Keratinocyte (primary cell): ENCODE measurements at regions not wholly inside any gene's neighbourhood (a gene's known extent, or its start where the extent isn't known, plus 50 kb on each side); places are given as distances from the start of the nearest gene placed in this dataset.

Experiments
- DNase-seq: peaks from one replicate; pipeline ENCODE4 v3.0.0-alpha.2; 2011; ENCODE audit warnings: low read depth, missing footprints, low spot score
- FAIRE-seq: peaks from 2 replicates; lab custom pipeline; 2011; peaks lifted over from hg19 to GRCh38; lab: Jason Lieb, UNC
- H2AFZ ChIP-seq: 2 replicates; pipeline ENCODE4 v1.6.0; 2012; ENCODE audit warnings: low read length, control low read depth, inconsistent platforms; ENCODE audit not compliant: control insufficient read depth
- H3K27ac ChIP-seq: 2 replicates; pipeline ENCODE4 v1.5.1; 2011; ENCODE audit warnings: low read length; ENCODE audit not compliant: control insufficient read depth, insufficient read depth
- H3K27me3 ChIP-seq: 3 replicates; pipeline ENCODE4 v1.6.0; 2011; ENCODE audit warnings: low read length; ENCODE audit not compliant: control insufficient read depth, insufficient read depth; ENCODE audit errors: extremely low read depth
- H3K36me3 ChIP-seq, 2 experiments: 2 replicates in 1 of 2; 3 replicates in 1 of 2; pipeline ENCODE4 v1.5.1; 2011; ENCODE audit warnings: low read length in 2 of 2, mild to moderate bottlenecking in 1 of 2; ENCODE audit not compliant: control insufficient read depth in 2 of 2, insufficient read depth in 2 of 2; ENCODE audit errors: extremely low read depth in 1 of 2
- H3K4me1 ChIP-seq: 3 replicates; pipeline ENCODE4 v1.5.1; 2011; ENCODE audit warnings: low read length; ENCODE audit not compliant: control insufficient read depth, insufficient read depth; ENCODE audit errors: extremely low read depth
- H3K4me2 ChIP-seq: 3 replicates; pipeline ENCODE4 v1.6.0; 2011; ENCODE audit warnings: low read depth, low read length; ENCODE audit not compliant: control insufficient read depth, insufficient read depth; ENCODE audit errors: extremely low read depth
- H3K4me3 ChIP-seq, 3 experiments: fragments of 200-600 bp in 1 of 3; sonication (generic) in 1 of 3; 2 replicates in 2 of 3; 3 replicates in 1 of 3; pipeline ENCODE4 v1.5.1; 2011 to 2016; ENCODE audit warnings: low read length in 3 of 3, mild to moderate bottlenecking in 3 of 3, control low read depth in 2 of 3, inconsistent platforms in 1 of 3, low read depth in 1 of 3, mixed read lengths in 1 of 3, mixed run types in 1 of 3, moderate library complexity in 1 of 3; ENCODE audit not compliant: control insufficient read depth in 2 of 3, insufficient read depth in 2 of 3; ENCODE audit errors: extremely low read depth in 1 of 3
- H3K79me2 ChIP-seq: 2 replicates; pipeline ENCODE4 v1.6.0; 2012; ENCODE audit warnings: low read length; ENCODE audit not compliant: control insufficient read depth, insufficient read depth
- H3K9ac ChIP-seq: 3 replicates; pipeline ENCODE4 v1.6.0; 2011; ENCODE audit warnings: low read length; ENCODE audit not compliant: control insufficient read depth, insufficient read depth; ENCODE audit errors: extremely low read depth
- H3K9me1 ChIP-seq: 3 replicates; pipeline ENCODE4 v1.6.0; 2011; ENCODE audit warnings: low read length; ENCODE audit not compliant: control insufficient read depth, insufficient read depth; ENCODE audit errors: extremely low read depth
- H3K9me3 ChIP-seq: 2 replicates; pipeline ENCODE4 v1.5.1; 2012; ENCODE audit warnings: low read depth, low read length; ENCODE audit not compliant: control insufficient read depth
- H4K20me1 ChIP-seq: 3 replicates; pipeline ENCODE4 v1.6.0; 2011; ENCODE audit warnings: low read length; ENCODE audit not compliant: control insufficient read depth, insufficient read depth; ENCODE audit errors: extremely low read depth
- CTCF ChIP-seq, 3 experiments: IDR thresholded peaks in 1 of 3; conservative IDR thresholded peaks in 1 of 3; optimal IDR thresholded peaks in 1 of 3; 2 replicates in 2 of 3; 3 replicates in 1 of 3; pipeline versions ENCODE3 to v1.5.1; 2011; ENCODE audit warnings: low read length in 3 of 3, mild to moderate bottlenecking in 3 of 3, moderate library complexity in 2 of 3, control low read depth in 1 of 3, inconsistent platforms in 1 of 3; ENCODE audit not compliant: insufficient read depth in 2 of 3; ENCODE audit errors: extremely low read depth in 1 of 3
- EZH2 ChIP-seq: IDR thresholded peaks from one replicate; pipeline ENCODE4 v1.6.1; 2012; ENCODE audit warnings: inconsistent platforms, mild to moderate bottlenecking, low read length, moderate library complexity
- dilution Hi-C: fragments of 300-500 bp; cut with MboI; formaldehyde crosslinking; loops from one replicate; pipeline ENCODE4 v1.7.0; 2020; ENCODE audit warnings: low sequenced_read_pairs; ENCODE audit not compliant: extremely low pct_ligation_motif_present

GRCh38 chr1:222090103-222090502 lies 348.2 kb upstream of the DUSP10 start:
- Histone ChIP-seq H3K4me3 (no peak overlapping the region), H3K9me3 (no peaks in the 10 kb centered on the region), H4K20me1 (no peaks in the 10 kb centered on the region), H3K9me1 (no peaks in the 10 kb centered on the region), H3K27me3 (peaks cover 8% of the 10 kb centered on the region), H3K4me1 (no peaks in the 10 kb centered on the region), H3K4me2 (no peak overlapping the region), H2AFZ (no peak overlapping the region), H3K79me2 (no peaks in the 10 kb centered on the region), H3K27ac (no peak overlapping the region), H3K36me3 (no peaks in the 10 kb centered on the region), H3K9ac (no peak overlapping the region)
- DNase-seq = no peak
- FAIRE-seq = no peak
- dilution Hi-C loops = no loop called here
- TF ChIP-seq CTCF (optimal IDR thresholded peaks at IDR 0.05 in 1 of 3, IDR thresholded peaks at IDR 0.05 in 1 of 3, conservative IDR thresholded peaks at IDR 0.05 in 1 of 3; ENCODE audit: extremely low read depth in 1 of 3, insufficient read depth in 2 of 3, low read length in 3 of 3) = no peak
- TF ChIP-seq EZH2 = no peak

- Histone ChIP-seq H3K79me2 (no peaks in the 10 kb centered on the region), H3K4me3 (no peak overlapping the region), H3K4me1 (no peaks in the 10 kb centered on the region), H3K4me2 (no peak overlapping the region), H4K20me1 (no peaks in the 10 kb centered on the region), H3K9me1 (no peaks in the 10 kb centered on the region), H3K36me3 (no peaks in the 10 kb centered on the region), H2AFZ (no peak overlapping the region), H3K27ac (no peak overlapping the region), H3K9ac (no peak overlapping the region), H3K27me3 (peaks cover 8% of the 10 kb centered on the region), H3K9me3 (no peaks in the 10 kb centered on the region)
- dilution Hi-C loops = no loop called here
- FAIRE-seq (no peak), DNase-seq (no peak)
- TF ChIP-seq EZH2 = no peak
- TF ChIP-seq CTCF (optimal IDR thresholded peaks at IDR 0.05 in 1 of 3, IDR thresholded peaks at IDR 0.05 in 1 of 3, conservative IDR thresholded peaks at IDR 0.05 in 1 of 3; ENCODE audit: extremely low read depth in 1 of 3, insufficient read depth in 2 of 3, low read length in 3 of 3) = no peak
Measured at GRCh38 chr1:222087221-222087920, 345.5 kb upstream of the DUSP10 start.
